Suppressor macrophage (primary cell): ENCODE measurements at regions not wholly inside any gene's neighbourhood (a gene's known extent, or its start where the extent isn't known, plus 50 kb on each side); places are given as distances from the start of the nearest gene placed in this dataset.
"Not testable (repeated sequence)": the region's sequence is repeated elsewhere in the genome, so short reads cannot be mapped to it uniquely, and the experiment has no call there.

Experiments
- DNase-seq, 4 experiments: peaks; one replicate each; pipeline ENCODE4 v3.0.0-alpha.2; 2020 to 2022

DNA sequence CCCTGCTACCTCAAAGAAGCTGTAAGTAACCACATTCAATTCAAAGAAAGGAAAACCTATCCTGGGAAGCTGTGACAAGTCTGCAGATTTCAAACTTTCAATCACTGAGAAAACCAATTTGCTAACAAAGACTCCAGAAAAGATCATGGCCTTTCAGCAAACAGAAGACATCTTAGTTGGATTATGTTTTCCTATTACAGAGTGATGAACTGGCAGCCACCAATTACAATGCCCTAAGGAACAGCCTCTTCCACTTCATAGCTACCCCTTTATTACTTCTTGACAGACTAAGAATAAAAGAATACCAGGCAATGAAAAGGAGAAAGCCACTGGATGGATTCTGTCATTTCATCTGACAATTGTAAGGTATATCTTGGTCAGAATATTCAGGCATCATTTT, 128.2 kb upstream of the RASEF start:
- no peak for DNase-seq

- not testable (repeated sequence) for DNase-seq
Measured at GRCh38 chr9:83189026-83189425, 126.1 kb upstream of the RASEF start.

GRCh38 chr9:83188277-83188676, 125.3 kb upstream of the RASEF start:
- peak; percentile 25 to 59 (median 47) for DNase-seq

DNA sequence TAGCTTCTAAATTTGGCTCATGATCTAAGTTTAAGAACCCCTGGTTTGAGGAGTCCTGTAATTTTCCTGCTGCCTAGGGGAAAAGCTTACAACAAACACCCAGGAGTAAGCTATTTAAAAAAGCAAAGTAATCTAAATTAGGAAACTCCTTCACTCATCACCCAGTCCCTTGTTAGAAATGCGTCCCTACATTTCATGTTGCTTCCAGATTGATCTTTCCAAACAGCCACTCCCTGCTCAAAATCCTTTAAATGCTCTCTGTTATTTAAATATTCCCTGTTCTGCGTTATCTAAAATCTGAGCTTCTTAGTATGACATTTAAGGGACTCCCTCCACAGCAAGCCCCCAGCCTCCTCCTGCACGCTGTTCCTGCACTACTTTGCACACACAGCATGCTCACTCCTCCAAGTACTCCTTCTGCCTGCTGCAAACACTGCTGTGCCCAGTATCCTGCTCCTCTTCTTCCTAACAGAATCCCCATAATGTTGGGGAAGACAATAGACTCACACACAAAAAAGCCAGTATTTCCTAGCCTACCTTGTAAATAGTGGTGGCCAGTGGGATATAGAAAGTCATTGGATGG, 123.3 kb upstream of the RASEF start:
- DNase-seq = no peak

DNA sequence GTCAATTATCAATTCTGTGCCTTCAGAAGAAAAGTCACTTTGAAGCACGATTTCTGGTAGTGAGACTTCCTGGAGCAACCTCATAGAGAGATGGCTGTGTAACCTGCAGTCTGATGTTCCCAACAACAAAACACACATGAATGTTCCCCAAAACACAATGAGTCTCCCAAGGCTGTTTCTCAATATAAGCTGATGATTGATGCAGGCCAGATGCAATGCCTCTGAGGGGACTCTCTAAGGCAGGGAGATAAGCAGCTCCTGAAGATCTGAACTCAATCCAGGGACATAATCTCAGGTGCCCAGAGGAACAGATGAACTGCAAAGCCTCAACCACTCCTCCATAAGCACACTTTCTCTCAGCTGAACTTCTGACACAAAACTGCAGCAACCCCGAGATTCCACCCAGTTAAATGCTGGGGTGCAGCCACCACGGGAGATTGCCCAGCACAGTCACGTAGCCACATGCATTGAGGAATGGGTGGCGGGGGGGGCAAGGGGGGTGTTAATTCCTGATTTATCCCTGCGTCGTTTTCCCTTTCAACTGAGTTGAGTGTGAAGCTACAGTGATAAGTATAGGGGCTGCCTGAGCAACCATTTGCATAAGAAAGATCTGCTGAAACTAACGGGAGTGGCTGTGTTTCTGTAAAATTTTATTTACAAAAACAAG, 122.7 kb upstream of the RASEF start:
- DNase-seq = no peak

DNA sequence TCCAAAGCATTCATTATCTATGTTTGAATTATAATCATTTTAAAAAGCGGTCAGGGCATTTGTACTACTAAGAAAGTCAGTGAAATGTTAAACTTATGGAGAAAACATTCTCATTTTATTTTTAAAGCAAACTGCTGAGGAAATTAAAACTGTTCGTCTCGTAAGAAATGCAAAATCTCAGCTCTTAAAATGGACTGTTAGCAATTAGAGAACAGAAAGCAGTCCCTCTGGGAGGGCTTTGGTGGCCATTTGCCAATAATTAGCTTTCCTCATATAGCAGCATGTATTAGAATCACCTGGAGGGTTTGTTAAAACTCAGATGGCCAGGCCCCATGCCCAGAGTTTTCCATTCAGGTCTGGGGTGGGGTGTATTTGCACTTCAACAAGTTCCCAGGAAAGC, 120.7 kb upstream of the RASEF start:
- no peak for DNase-seq

DNA sequence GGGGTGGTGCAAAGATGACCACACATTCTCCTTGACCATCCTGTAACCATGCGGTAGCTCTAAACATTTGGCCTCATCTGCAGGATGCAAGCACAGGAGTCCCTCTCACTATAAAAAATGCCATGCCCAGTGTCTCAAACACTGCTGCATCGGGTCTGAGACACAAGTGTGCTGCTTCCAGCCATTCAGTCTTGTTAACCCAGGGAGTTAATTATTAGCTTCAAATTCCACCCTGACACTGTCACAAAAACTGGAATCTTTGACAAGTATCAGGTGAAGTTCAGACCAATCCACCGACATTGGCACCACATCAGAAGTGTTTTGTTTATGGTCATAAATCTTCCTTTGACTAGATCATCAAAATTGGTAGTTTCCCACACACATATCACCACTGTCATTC, 119.1 kb upstream of the RASEF start:
- DNase-seq = no peak

GRCh38 chr9:83178717-83179116, 115.8 kb upstream of the RASEF start:
- DNase-seq = no peak

- no peak for DNase-seq
Measured at GRCh38 chr9:83177747-83178146, 114.8 kb upstream of the RASEF start.

DNA sequence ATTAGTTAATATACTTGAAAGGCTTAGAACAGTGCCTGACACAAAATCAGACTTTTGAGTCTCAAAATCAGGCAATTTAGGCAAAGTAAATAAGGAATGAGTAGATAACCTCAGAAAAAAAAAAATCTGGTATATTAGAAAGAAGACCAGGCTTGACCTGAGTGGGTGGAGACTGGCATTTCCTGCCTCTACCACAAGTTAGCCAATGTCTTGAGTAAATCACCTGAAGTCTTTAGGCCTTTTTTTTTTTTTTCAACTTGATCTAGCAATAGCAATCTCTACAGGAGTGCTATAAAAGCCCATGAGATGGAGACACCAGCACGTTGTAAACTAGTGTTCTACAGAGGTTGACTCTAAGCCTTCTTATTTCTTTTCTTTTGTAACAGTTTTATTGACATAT, 104.2 kb upstream of the RASEF start:
- DNase-seq = peak in 1 of 4 experiments; percentile 1

- no peak for DNase-seq
Measured at GRCh38 chr9:83166372-83166771, 103.4 kb upstream of the RASEF start.

DNA sequence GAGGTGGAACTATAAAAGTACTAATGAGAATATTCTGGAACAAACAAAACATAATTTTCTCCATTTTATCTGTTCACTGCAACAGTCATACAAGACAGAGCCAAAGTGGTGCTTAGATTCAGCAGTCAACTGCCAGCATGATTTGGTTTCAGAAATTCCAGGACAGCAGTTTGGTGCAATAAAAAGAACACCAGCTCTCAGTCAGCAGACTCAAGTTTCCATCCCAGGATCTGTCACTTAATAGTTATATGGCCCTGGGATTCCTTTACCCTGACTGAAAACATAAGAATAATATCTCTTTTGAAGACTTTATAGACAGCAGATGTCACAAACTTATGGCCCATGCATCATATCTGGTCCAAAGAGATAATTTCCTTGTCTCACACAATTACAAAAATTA, 92.8 kb upstream of the RASEF start:
- DNase-seq = no peak

DNA sequence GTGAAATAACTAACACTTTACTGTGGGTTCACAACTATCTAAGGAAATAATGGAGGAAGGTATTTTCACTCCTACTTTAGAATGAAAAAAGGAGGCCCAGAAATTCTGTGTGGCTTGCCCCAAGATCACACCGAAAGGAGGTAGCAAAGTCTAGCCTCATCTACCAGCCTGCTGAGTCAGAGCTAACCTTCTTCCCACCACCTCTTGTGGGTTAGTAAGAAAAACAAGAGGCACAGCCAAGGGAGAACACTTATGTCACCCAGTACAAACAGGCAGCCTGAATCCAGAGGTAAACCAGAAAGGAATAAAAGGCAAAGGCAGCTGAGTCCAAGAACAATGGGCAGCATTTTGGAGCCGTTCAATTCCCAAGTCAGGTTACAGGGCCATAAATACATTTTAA, 91.9 kb upstream of the RASEF start:
- DNase-seq = no peak

GRCh38 chr9:83154087-83154736, 91.3 kb upstream of the RASEF start:
- DNase-seq = no peak

GRCh38 chr9:83153030-83153429, 90.1 kb upstream of the RASEF start:
- no peak for DNase-seq

GRCh38 chr9:83151627-83152137, 88.7 kb upstream of the RASEF start:
- DNase-seq = no peak

GRCh38 chr9:83147315-83148149, 84.6 kb upstream of the RASEF start:
- no peak for DNase-seq

DNA sequence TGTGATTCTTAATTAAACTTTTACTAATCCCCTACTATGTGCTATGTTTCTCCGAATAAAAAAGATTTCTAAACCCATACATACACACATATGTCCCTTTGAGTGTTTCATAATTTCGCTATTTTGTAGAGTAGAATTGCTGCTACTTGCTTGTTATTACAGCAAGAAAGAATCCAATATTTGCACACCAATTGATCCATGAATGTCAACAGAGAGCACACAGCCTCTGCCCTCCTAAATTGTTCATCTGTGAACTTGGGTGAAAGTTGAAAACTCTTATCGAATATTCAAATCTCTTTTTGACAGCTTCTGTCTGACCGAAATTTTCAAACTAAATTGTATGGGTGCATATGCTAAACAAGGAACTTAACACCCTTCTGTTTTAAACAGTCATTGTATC, 83.4 kb upstream of the RASEF start:
- DNase-seq = no peak

DNA sequence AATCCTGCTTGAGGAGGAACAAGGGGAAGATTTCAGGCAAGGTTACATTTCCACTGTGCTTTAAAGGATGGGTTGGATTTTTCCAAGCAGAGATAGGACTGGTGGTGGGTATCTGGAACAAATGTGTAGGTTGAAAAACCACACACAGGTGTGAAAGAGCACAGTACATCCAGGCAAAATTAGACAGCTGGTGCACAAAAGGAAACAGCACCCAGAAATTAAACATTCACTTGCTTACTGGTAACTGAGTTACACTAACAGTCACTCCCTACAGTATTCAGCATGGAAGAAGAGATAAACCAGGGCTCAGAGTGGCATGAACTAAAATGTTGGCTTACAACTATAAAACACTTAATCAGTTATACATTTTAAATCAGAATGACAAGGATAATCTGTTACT, 81.5 kb upstream of the RASEF start:
- DNase-seq = no peak

DNA sequence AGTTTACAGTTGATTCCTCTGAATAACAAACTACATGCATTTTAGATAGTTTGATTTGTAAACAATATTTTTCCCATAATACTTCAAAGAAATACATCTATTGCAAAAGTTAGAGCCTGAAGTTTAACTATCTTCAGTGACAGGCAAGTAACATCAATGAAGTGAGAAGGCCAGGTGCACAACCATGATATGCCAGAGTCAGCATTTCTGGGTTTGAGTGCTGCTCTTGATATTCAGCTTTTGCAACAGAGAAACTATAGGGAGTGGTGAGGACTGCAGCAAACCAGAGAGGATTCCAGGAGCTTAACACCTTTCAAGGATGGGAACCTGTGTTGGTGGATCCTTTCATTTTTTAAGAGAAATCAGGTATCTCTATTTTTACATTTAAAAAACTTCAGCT, 79.4 kb upstream of the RASEF start:
- DNase-seq = no peak

DNA sequence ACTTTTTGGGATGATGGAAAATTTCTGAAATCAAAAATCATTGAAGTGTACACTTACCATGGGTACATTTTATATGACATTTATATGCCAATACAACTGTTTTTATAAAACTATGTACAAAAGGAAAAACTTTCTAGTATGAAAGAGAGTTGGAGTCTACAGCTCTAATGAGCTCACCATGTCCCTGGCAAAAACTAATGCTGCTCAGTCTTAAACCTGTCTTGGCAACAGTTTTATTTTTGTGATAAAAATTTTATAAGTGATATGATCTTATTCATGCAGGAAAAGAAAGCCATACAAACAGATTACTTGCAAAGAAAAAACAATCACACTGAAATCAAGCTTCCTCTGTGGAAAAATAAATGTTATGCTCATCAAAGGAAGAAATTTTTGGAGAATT, 78.9 kb upstream of the RASEF start:
- no peak for DNase-seq

DNA sequence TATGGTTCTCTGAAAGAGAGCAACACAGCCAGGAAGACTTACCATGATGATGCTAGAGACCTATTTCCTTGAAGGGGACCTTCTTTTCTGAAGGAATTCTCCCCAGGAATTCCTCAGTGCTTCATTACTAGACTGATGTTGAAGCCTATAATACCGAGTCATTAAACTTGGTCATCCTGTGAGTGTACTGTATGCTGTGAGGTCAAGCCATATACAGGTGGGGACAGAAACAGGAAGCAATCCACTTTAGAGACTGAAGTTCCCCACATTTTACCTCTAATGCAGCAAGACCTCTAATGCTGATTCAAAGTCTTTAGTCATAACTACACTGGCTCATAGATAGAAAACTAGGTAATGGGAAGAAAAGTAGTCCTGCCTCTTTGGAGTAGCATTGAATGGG, 77.1 kb upstream of the RASEF start:
- DNase-seq = no peak

GRCh38 chr9:83138422-83139135, 75.6 kb upstream of the RASEF start:
- DNase-seq = peak in 1 of 4 experiments; percentile 6
